Prostate gland (tissue), 2 donors: ENCODE measurements at regions not wholly inside any gene's neighbourhood (a gene's known extent, or its start where the extent isn't known, plus 50 kb on each side); places are given as distances from the start of the nearest gene placed in this dataset.
"Not testable (repeated sequence)": the region's sequence is repeated elsewhere in the genome, so short reads cannot be mapped to it uniquely, and the experiment has no call there.

Source experiments
- DNase-seq: peaks from one replicate; pipeline ENCODE4 v3.0.0-alpha.2; 2019; ENCODE audit warnings: low spot score
- H3K27ac ChIP-seq, 2 donors: fragments of 200-600 bp; sonication (generic); 2 replicates each; pipeline ENCODE4 v1.5.1; 2017 to 2019
- H3K27me3 ChIP-seq: fragments of 200-600 bp; sonication (generic); replicated peaks from 2 replicates; pipeline ENCODE4 v1.5.1; 2019; ENCODE audit not compliant: insufficient read depth
- H3K36me3 ChIP-seq, 2 donors: fragments of 200-600 bp; sonication (generic); 1 replicate in 1 of 2; 2 replicates in 1 of 2; pipeline versions ENCODE4 v1.5.1 to v1.8.1; 2017 to 2019
- H3K4me1 ChIP-seq: fragments of 200-600 bp; sonication (generic); replicated peaks from 2 replicates; pipeline ENCODE4 v1.5.1; 2019
- H3K4me3 ChIP-seq, 2 donors: fragments of 200-600 bp; sonication (generic); 2 replicates each; pipeline ENCODE4 v1.5.1; 2017 to 2019
- H3K9me3 ChIP-seq: fragments of 200-600 bp; sonication (generic); 2 replicates; pipeline ENCODE4 v1.5.1; 2017
- POLR2A ChIP-seq: fragments of 450-650 bp; IDR thresholded peaks from one replicate; pipeline ENCODE4 v1.6.1; 2016; ENCODE audit warnings: antibody characterized with exemption, mild to moderate bottlenecking
- POLR2AphosphoS5 ChIP-seq: sonication (generic); formaldehyde crosslinking; IDR thresholded peaks from one replicate; pipeline ENCODE4 v1.6.1; 2017; ENCODE audit warnings: antibody characterized with exemption
- WGBS: methylation state at CpG from one replicate; pipeline ENCODE4 v1.1.5; 2018; 5-methylcytosine and 5-hydroxymethylcytosine counted together
- intact Hi-C: fragments of 100-400 bp; cut with DNase I; formaldehyde crosslinking; loops from one replicate; pipeline ENCODE4 v1.14.2; 2022
- TF ChIP-seq, protein P1 (sequence below), 4 experiments: fragments of 200-600 bp in 2 of 4; fragments of 450-650 bp in 2 of 4; sonication (generic) in 2 of 4; IDR thresholded peaks; 1 replicate in 3 of 4; 2 replicates in 1 of 4; pipeline ENCODE4 v1.5.1; 2016 to 2019; ENCODE audit warnings: antibody characterized with exemption in 4 of 4, mild to moderate bottlenecking in 2 of 4, moderate library complexity in 2 of 4

DNA sequence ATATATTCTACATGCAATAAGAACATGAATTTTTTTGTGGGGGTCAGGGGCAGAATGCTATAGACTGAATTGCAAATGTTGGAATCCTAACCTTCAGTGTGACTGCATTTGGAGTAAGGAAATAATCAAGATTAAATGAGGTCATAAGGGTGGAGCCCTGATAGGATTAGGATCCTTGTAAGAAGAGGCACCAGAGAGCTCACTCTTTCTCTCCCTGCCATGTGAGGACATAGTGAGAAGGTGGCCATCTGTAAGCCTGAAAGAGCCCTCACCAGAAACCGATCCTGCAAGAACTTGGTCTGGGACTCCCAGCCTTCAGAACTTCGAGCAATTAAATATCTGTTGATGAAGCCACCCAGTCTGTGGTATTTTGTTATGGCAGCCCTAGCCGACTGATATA lies 70.3 kb upstream of the SOX13 start:
- no peak for DNase-seq
- no peak overlapping the region for H3K4me3 ChIP-seq
- WGBS: 80% methylated on average over 3 of the region's 3 CpGs

DNA sequence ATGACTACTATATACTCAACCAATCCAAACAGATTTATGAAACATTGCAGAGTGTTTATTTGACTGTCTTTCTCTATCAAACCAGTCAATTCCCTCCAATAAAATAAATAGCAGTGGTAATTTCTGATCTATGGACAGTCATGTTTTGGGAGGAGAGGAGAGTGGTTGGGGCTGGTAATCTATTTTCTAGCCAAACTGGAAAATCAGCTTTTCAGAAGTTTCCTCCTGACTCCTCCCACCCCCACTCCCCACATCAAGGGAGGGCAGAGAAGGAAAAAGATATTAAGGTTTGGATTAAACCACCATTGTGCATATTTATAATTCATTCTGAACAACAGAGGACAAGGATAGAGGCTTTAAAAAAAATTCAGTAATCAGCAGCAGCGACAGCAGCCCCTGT lies 69.4 kb upstream of the SOX13 start:
- WGBS: 44% methylated on average over 1 of the region's 1 CpG
- Histone ChIP-seq H3K36me3 (no peaks in the 10 kb centered on the region), H3K27ac (no peak overlapping the region), H3K4me1 (no peaks in the 10 kb centered on the region), H3K4me3 (no peak overlapping the region), H3K27me3 (no peaks in the 10 kb centered on the region), H3K9me3 (no peaks in the 10 kb centered on the region)
- intact Hi-C loops: no loop called here
- DNase-seq: no peak
- no peak for TF ChIP-seq POLR2A
- no peak for TF ChIP-seq POLR2AphosphoS5
- TF ChIP-seq, protein P1, sequence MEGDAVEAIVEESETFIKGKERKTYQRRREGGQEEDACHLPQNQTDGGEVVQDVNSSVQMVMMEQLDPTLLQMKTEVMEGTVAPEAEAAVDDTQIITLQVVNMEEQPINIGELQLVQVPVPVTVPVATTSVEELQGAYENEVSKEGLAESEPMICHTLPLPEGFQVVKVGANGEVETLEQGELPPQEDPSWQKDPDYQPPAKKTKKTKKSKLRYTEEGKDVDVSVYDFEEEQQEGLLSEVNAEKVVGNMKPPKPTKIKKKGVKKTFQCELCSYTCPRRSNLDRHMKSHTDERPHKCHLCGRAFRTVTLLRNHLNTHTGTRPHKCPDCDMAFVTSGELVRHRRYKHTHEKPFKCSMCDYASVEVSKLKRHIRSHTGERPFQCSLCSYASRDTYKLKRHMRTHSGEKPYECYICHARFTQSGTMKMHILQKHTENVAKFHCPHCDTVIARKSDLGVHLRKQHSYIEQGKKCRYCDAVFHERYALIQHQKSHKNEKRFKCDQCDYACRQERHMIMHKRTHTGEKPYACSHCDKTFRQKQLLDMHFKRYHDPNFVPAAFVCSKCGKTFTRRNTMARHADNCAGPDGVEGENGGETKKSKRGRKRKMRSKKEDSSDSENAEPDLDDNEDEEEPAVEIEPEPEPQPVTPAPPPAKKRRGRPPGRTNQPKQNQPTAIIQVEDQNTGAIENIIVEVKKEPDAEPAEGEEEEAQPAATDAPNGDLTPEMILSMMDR (IDR thresholded peaks at IDR 0.05): no peak

More for the DNA sequence above, 70.3 kb upstream of the SOX13 start:
- H3K27me3 ChIP-seq: no peaks in the 10 kb centered on the region
- no peaks in the 10 kb centered on the region for H3K9me3 ChIP-seq
- intact Hi-C loops: no loop called here
- H3K27ac ChIP-seq: no peak overlapping the region
- no peaks in the 10 kb centered on the region for H3K36me3 ChIP-seq
- no peaks in the 10 kb centered on the region for H3K4me1 ChIP-seq
- TF ChIP-seq POLR2A: no peak
- TF ChIP-seq, protein P1 (IDR thresholded peaks at IDR 0.05): no peak

DNA sequence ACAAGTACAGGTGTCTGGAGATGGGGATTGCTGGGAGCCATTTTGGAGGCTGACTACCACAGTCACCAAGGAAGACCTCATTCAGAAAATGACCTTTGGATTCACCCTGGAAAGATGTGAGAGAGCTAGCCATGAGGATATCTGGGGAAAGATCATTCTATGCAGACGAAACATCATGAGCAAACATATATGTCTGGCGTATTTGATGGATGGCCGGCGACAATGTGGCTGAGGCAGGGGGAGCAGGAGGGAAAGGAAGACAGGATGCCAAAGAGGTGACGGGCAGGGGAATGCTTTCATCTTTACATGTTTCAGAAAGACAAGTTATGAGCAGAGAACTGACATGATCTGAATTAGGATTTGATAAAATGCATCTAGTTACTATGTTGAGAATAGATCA lies 61.5 kb upstream of the SOX13 start:
- no peaks in the 10 kb centered on the region for H3K36me3 ChIP-seq
- no peak overlapping the region for H3K4me3 ChIP-seq
- no peaks in the 10 kb centered on the region for H3K27me3 ChIP-seq
- no peaks in the 10 kb centered on the region for H3K9me3 ChIP-seq
- TF ChIP-seq, protein P1 (IDR thresholded peaks at IDR 0.05): no peak
- TF ChIP-seq POLR2A (no peak), POLR2AphosphoS5 (no peak)
- intact Hi-C loops: no loop called here
- no peak for DNase-seq
- H3K27ac ChIP-seq: no peak overlapping the region
- no peaks in the 10 kb centered on the region for H3K4me1 ChIP-seq
- 76% methylated on average over 5 of the region's 5 CpGs for WGBS

DNA sequence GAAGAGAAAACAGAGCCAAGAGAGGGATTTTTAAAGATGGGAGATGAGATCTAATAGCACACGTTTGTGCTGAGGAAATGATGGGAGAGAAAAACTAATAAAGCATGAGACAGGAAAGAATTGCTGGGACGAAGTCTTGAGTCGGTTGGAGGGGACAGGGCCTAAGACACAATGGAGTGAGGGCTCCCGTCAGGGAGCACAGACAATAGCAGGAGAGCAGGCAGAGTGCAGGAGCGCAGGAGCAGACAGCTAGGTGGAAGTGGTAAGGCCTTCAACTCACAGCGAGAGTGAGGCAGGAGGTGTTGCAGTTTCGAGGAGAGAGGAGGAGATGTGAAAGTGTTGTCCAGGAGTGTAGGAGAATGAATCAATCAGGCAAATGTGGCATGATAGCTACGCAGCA lies 59.9 kb upstream of the SOX13 start:
- DNase-seq: no peak
- Histone ChIP-seq H3K4me3 (no peak overlapping the region), H3K36me3 (no peaks in the 10 kb centered on the region), H3K27me3 (no peaks in the 10 kb centered on the region), H3K9me3 (no peaks in the 10 kb centered on the region), H3K4me1 (no peaks in the 10 kb centered on the region), H3K27ac (no peak overlapping the region)
- intact Hi-C loops: no loop called here
- TF ChIP-seq POLR2A: no peak
- TF ChIP-seq, protein P1 (IDR thresholded peaks at IDR 0.05): no peak
- TF ChIP-seq POLR2AphosphoS5: no peak
- 68% methylated on average over 8 of the region's 8 CpGs for WGBS

DNA sequence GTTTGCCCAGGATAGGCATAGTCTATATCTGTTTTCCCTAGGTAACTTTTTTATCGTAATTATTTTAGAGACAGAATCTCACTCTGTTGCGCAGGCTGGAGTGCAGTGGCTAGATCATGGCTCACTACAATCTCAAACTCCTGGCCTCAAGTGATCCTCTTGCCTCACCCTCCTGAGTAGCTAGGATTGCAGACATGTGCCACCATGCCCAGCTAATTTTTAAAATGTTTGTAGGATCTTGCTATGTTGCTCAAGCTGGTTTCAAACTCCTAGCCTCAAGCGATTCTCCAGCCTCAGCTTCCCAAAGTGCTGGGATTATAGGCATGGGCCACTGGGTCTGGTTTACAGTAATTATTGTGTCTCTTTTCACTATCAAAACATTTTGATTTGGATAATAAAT lies 58.6 kb upstream of the SOX13 start:
- over 99% methylated on average over 3 of the region's 3 CpGs for WGBS
- Histone ChIP-seq H3K27ac (no peak overlapping the region), H3K36me3 (no peaks in the 10 kb centered on the region), H3K4me3 (no peak overlapping the region), H3K27me3 (no peaks in the 10 kb centered on the region), H3K4me1 (no peaks in the 10 kb centered on the region), H3K9me3 (no peaks in the 10 kb centered on the region)
- DNase-seq: no peak
- intact Hi-C loops: no loop called here
- TF ChIP-seq POLR2AphosphoS5: no peak
- TF ChIP-seq, protein P1 (IDR thresholded peaks at IDR 0.05): no peak
- TF ChIP-seq POLR2A: no peak

DNA sequence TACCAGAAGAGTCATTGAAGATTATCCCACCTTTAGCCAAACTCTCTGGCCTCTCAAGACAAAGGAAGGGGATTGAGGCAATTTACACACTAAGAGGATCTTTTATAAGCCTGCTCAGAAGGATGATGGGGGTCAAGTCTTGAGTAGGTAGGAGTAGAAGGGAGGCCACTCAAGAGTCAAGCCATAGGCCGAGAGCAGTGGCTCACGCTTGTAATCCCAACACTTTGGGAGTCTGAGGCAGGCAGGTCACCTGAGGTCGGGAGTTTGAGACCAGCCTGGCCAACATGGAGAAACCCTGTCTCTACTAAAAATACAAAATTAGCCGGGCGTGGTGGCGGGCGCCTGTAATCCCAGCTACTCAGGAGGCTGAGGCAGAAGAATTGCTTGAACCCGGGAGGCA lies 58.0 kb upstream of the SOX13 start:
- H3K4me3 ChIP-seq, H3K9me3 ChIP-seq, DNase-seq, H3K27ac ChIP-seq, H3K4me1 ChIP-seq, H3K36me3 ChIP-seq, H3K27me3 ChIP-seq, intact Hi-C loops: not testable (repeated sequence)
- WGBS: 95% methylated on average over 8 of the region's 8 CpGs
